WTC11 (cell line): ENCODE measurements at regions not wholly inside any gene's neighbourhood (a gene's known extent, or its start where the extent isn't known, plus 50 kb on each side); places are given as distances from the start of the nearest gene placed in this dataset.
A peak's percentile ranks its signal among the peaks of the same experiment; 100 is the strongest.

ENCODE experiments used
- ATAC-seq: fragments of 200-7000 bp; cut with Tn5 transposase; 2 replicates; pipeline ENCODE4 v1.10.0; 2021; ENCODE audit warnings: mild to moderate bottlenecking, moderate library complexity
- CTCF ChIA-PET: fragments of 300-600 bp; sonication (Branson Sonifier 250); formaldehyde crosslinking; loops from one replicate; lab custom pipeline; 2021; ENCODE audit warnings: antibody characterized with exemption; lab: Charles Lee
- POLR2A ChIA-PET: fragments of 350-600 bp; sonication (Branson Sonifier 250); formaldehyde crosslinking; loops from one replicate; lab custom pipeline; 2021; ENCODE audit warnings: antibody characterized with exemption; lab: Charles Lee
- DNase-seq: peaks from one replicate; pipeline ENCODE4 v3.0.0; 2021; ENCODE audit warnings: low spot score
- H3K27ac Mint-ChIP-seq: 2 replicates; pipeline ENCODE4 v1.8.0; 2021; ENCODE audit warnings: mixed read lengths
- H3K27me3 Mint-ChIP-seq: 2 replicates; pipeline ENCODE4 v1.8.0; 2021; ENCODE audit warnings: low read depth, mild to moderate bottlenecking, moderate library complexity, mixed read lengths
- H3K36me3 Mint-ChIP-seq: 2 replicates; pipeline ENCODE4 v1.8.0; 2021; ENCODE audit warnings: mixed read lengths
- H3K4me1 Mint-ChIP-seq: 2 replicates; pipeline ENCODE4 v1.8.0; 2022; ENCODE audit warnings: mixed read lengths
- H3K4me3 Mint-ChIP-seq: 2 replicates; pipeline ENCODE4 v1.8.0; 2021; ENCODE audit warnings: mild to moderate bottlenecking, moderate library complexity, mixed read lengths
- H3K9me3 Mint-ChIP-seq: 2 replicates; pipeline ENCODE4 v1.8.0; 2021; ENCODE audit warnings: mixed read lengths
- E2F5 ChIP-seq: sonication (generic); formaldehyde crosslinking; IDR thresholded peaks from 2 replicates; pipeline ENCODE4 v1.8.1; 2022; ENCODE audit warnings: mild to moderate bottlenecking, moderate library complexity, missing genetic modification reagents
- FOXK1 ChIP-seq: sonication (generic); formaldehyde crosslinking; IDR thresholded peaks from 2 replicates; pipeline ENCODE4 v1.8.0; 2022; ENCODE audit warnings: mild to moderate bottlenecking, moderate library complexity, missing genetic modification reagents
- GABPB1 ChIP-seq: sonication (generic); formaldehyde crosslinking; IDR thresholded peaks from 2 replicates; pipeline ENCODE4 v1.8.1; 2023; ENCODE audit warnings: mild to moderate bottlenecking, missing genetic modification reagents
- GTF2I ChIP-seq: fragments of 250-450 bp; sonication (Bioruptor Pico); conservative IDR thresholded peaks from 2 replicates; pipeline ENCODE4 v1.4.0; 2021; ENCODE audit warnings: mild to moderate bottlenecking
- IRF1 ChIP-seq: sonication (generic); formaldehyde crosslinking; IDR thresholded peaks from 2 replicates; pipeline ENCODE4 v1.8.0; 2023; ENCODE audit warnings: missing genetic modification reagents
- MAX ChIP-seq: sonication (generic); formaldehyde crosslinking; IDR thresholded peaks from 2 replicates; pipeline ENCODE4 v1.8.0; 2022; ENCODE audit warnings: mild to moderate bottlenecking, missing genetic modification reagents
- MXD4 ChIP-seq: fragments of 250-450 bp; sonication (Bioruptor Pico); IDR thresholded peaks from 2 replicates; pipeline ENCODE4 v1.8.0; 2021; ENCODE audit warnings: mild to moderate bottlenecking, moderate library complexity, borderline replicate concordance
- MYBL2 ChIP-seq: sonication (generic); formaldehyde crosslinking; IDR thresholded peaks from 2 replicates; pipeline ENCODE4 v1.8.1; 2023; ENCODE audit warnings: mild to moderate bottlenecking, moderate library complexity, missing genetic modification reagents
- NFATC4 ChIP-seq: fragments of 250-450 bp; sonication (Bioruptor Pico); IDR thresholded peaks from 2 replicates; pipeline ENCODE4 v1.9.0; 2021; ENCODE audit warnings: mild to moderate bottlenecking
- NR1H2 ChIP-seq: sonication (generic); formaldehyde crosslinking; IDR thresholded peaks from 2 replicates; pipeline ENCODE4 v1.9.0; 2021; ENCODE audit warnings: mild to moderate bottlenecking, moderate library complexity, missing genetic modification reagents
- NR2C2 ChIP-seq: sonication (generic); formaldehyde crosslinking; IDR thresholded peaks from 2 replicates; pipeline ENCODE4 v1.8.0; 2022; ENCODE audit warnings: mild to moderate bottlenecking, missing genetic modification reagents
- RORB ChIP-seq: fragments of 250-450 bp; sonication (Bioruptor Pico); IDR thresholded peaks from 2 replicates; pipeline ENCODE4 v1.9.0; 2021; ENCODE audit warnings: mild to moderate bottlenecking
- SOX15 ChIP-seq: fragments of 250-450 bp; sonication (Bioruptor Pico); IDR thresholded peaks from 2 replicates; pipeline ENCODE4 v1.9.0; 2021; ENCODE audit warnings: mild to moderate bottlenecking
- TEAD1 ChIP-seq: sonication (generic); formaldehyde crosslinking; IDR thresholded peaks from 2 replicates; pipeline ENCODE4 v1.8.0; 2022; ENCODE audit warnings: mild to moderate bottlenecking, missing genetic modification reagents
- ZMAT4 ChIP-seq: fragments of 250-450 bp; sonication (Bioruptor Pico); IDR thresholded peaks from 2 replicates; pipeline ENCODE4 v1.9.0; 2021; ENCODE audit warnings: mild to moderate bottlenecking
- ZNF232 ChIP-seq: sonication (generic); formaldehyde crosslinking; IDR thresholded peaks from 2 replicates; pipeline ENCODE4 v1.8.0; 2022; ENCODE audit warnings: mild to moderate bottlenecking, missing genetic modification reagents
- ZNF416 ChIP-seq: fragments of 250-450 bp; sonication (Bioruptor Pico); IDR thresholded peaks from 2 replicates; pipeline ENCODE4 v1.9.0; 2021; ENCODE audit warnings: mild to moderate bottlenecking, inconsistent platforms
- ZNF512 ChIP-seq: sonication (generic); formaldehyde crosslinking; IDR thresholded peaks from 2 replicates; pipeline ENCODE4 v1.8.1; 2022; ENCODE audit warnings: missing genetic modification reagents, borderline replicate concordance
- ZNF671 ChIP-seq: fragments of 250-450 bp; sonication (Bioruptor Pico); IDR thresholded peaks from 2 replicates; pipeline ENCODE4 v1.8.0; 2021; ENCODE audit warnings: mild to moderate bottlenecking

GRCh38 chr10:63917363-63917762, 396.2 kb downstream of the REEP3 start (continued):
- no peak for TF ChIP-seq ZNF512
- TF ChIP-seq MXD4 (CRISPR knock-in tag) = no peak
- no peak for TF ChIP-seq FOXK1 (CRISPR knock-in tag)
- no peak for TF ChIP-seq ZNF671 (CRISPR knock-in tag)

- H3K4me1 Mint-ChIP-seq = peaks cover 46% of the 10 kb centered on the region
- H3K9me3 Mint-ChIP-seq = no peaks in the 10 kb centered on the region
These were observed 398.5 kb downstream of the REEP3 start for GRCh38 chr10:63919575-63920279.

GRCh38 chr10:63920926-63921325, 399.7 kb downstream of the REEP3 start:
- DNase-seq (no peak), ATAC-seq (no peak)
- H3K4me3 Mint-ChIP-seq = no peak overlapping the region
- peaks cover 46% of the 10 kb centered on the region for H3K4me1 Mint-ChIP-seq
- CTCF ChIA-PET = interaction anchor here (0.9 to 2.9 kb wide), 4 partner anchors 19 to 56 kb away, joined by 4 to 23 read pairs (median 8); no protein-coding TSS in a partner anchor
- H3K27ac Mint-ChIP-seq = no peak overlapping the region
- H3K36me3 Mint-ChIP-seq = no peaks in the 10 kb centered on the region
- POLR2A ChIA-PET = interaction anchor here (0.6 kb wide), 1 partner anchor 164 kb away, joined by 3 read pairs; no protein-coding TSS in a partner anchor
- H3K27me3 Mint-ChIP-seq = peaks cover 6% of the 10 kb centered on the region
- TF ChIP-seq RORB (no peak), GABPB1 (no peak), E2F5 (CRISPR knock-in tag) (no peak), ZNF512 (no peak), ZNF416 (CRISPR knock-in tag) (no peak), SOX15 (no peak), NFATC4 (CRISPR knock-in tag) (no peak), MXD4 (CRISPR knock-in tag) (no peak), TEAD1 (no peak)
- H3K9me3 Mint-ChIP-seq = no peaks in the 10 kb centered on the region

More at GRCh38 chr10:63919575-63920279, 398.5 kb downstream of the REEP3 start:
- CTCF ChIA-PET = interaction anchor here (2.9 kb wide), 1 partner anchor 18 kb away, joined by 23 read pairs; no protein-coding TSS in a partner anchor
- ATAC-seq (no peak), DNase-seq (no peak)
- no peak overlapping the region for H3K27ac Mint-ChIP-seq
- TF ChIP-seq NR2C2 (CRISPR knock-in tag) = no peak
- TF ChIP-seq ZNF232 (CRISPR knock-in tag) = no peak
- H3K27me3 Mint-ChIP-seq = peaks cover 6% of the 10 kb centered on the region
- H3K36me3 Mint-ChIP-seq = no peaks in the 10 kb centered on the region
- H3K4me3 Mint-ChIP-seq = no peak overlapping the region
- POLR2A ChIA-PET = no interaction called here

GRCh38 chr10:63921908-63922467, 400.8 kb downstream of the REEP3 start:
- ChIA-PET POLR2A (no interaction called here), CTCF (interaction anchor here (1.3 to 2.9 kb wide), 4 partner anchors 21 to 55 kb away, joined by 5 to 23 read pairs (median 8); no protein-coding TSS in a partner anchor)
- Mint-ChIP-seq H3K36me3 (no peaks in the 10 kb centered on the region), H3K9me3 (no peaks in the 10 kb centered on the region), H3K27ac (peak overlapping the region; percentile 6; the same call in 1 of the 2 replicates), H3K4me1 (peaks cover 43% of the 10 kb centered on the region), H3K4me3 (no peak overlapping the region), H3K27me3 (peaks cover 6% of the 10 kb centered on the region)
- DNase-seq (no peak), ATAC-seq (peak; percentile 68)
- TF ChIP-seq IRF1 (CRISPR knock-in tag) (no peak), MAX (CRISPR knock-in tag) (no peak), MYBL2 (no peak), GTF2I (CRISPR knock-in tag) (no peak), NR1H2 (CRISPR knock-in tag) (no peak), NR2C2 (CRISPR knock-in tag) (no peak), TEAD1 (no peak), FOXK1 (CRISPR knock-in tag) (no peak), ZMAT4 (no peak)
